GM12878 (cell line): ENCODE measurements at regions not wholly inside any gene's neighbourhood (a gene's known extent, or its start where the extent isn't known, plus 50 kb on each side); places are given as distances from the start of the nearest gene placed in this dataset.

Experiments
- ATAC-seq: fragments of 200-7000 bp; cut with Tn5 transposase; 3 replicates; pipeline ENCODE4 v1.9.1; 2020; ENCODE audit warnings: mild to moderate bottlenecking, moderate library complexity
- BruUV-seq: library from RNA; stranded (reverse); fragments of 400-500 nt; replicated peaks from 2 replicates; lab custom pipeline; 2021; lab: Mats Ljungman, UMichigan
- CTCF ChIA-PET: fragments of 300-600 bp; sonication (Branson Sonifier 250); formaldehyde crosslinking; extraction: SDS; loops from one replicate; lab custom pipeline; 2021; ENCODE audit warnings: inconsistent platforms; lab: Yijun Ruan, JAX
- POLR2A ChIA-PET: fragments of 350-600 bp; formaldehyde crosslinking; extraction: SDS; loops from one replicate; lab custom pipeline; 2021; ENCODE audit warnings: inconsistent platforms; lab: Charles Lee
- RAD21 ChIA-PET: fragments of 300-600 bp; sonication (Branson Sonifier 250); formaldehyde crosslinking; loops from one replicate; lab custom pipeline; 2023; ENCODE audit warnings: antibody characterized with exemption; ENCODE audit not compliant: unreplicated experiment; lab: Charles Lee
- SMC1A ChIA-PET: fragments of 300-600 bp; sonication (Branson Sonifier 250); formaldehyde crosslinking; loops from one replicate; lab custom pipeline; 2023; ENCODE audit not compliant: unreplicated experiment, uncharacterized antibody; lab: Charles Lee
- DNase-seq: peaks from one replicate; pipeline ENCODE4 v3.0.0-alpha.2; 2011; ENCODE audit warnings: low read depth, low spot score
- FAIRE-seq: peaks from 3 replicates; lab custom pipeline; 2011; peaks lifted over from hg19 to GRCh38; lab: Jason Lieb, UNC
- H2AFZ ChIP-seq: 2 replicates; pipeline ENCODE4 v1.6.0; 2011; ENCODE audit warnings: low read depth, low read length, control low read depth; ENCODE audit not compliant: control insufficient read depth
- H3K27ac ChIP-seq: 2 replicates; pipeline ENCODE4 v1.5.1; 2011; ENCODE audit warnings: control low read depth; ENCODE audit not compliant: control insufficient read depth, insufficient read depth
- H3K27me3 ChIP-seq, 2 experiments: replicated peaks in 1 of 2; 2 replicates each; pipeline versions ENCODE4 v1.6.0 to v1.6.1; 2011; ENCODE audit warnings: low read length in 1 of 2; ENCODE audit not compliant: control insufficient read depth in 2 of 2, insufficient read depth in 2 of 2
- H3K36me3 ChIP-seq, 2 experiments: 2 replicates each; pipeline ENCODE4 v1.5.1; 2011; ENCODE audit warnings: low read length in 1 of 2; ENCODE audit not compliant: control insufficient read depth in 2 of 2, insufficient read depth in 2 of 2
- H3K4me1 ChIP-seq: 2 replicates; pipeline ENCODE4 v1.6.1; 2011; ENCODE audit warnings: mild to moderate bottlenecking, low read length, moderate library complexity, mixed read lengths; ENCODE audit not compliant: control insufficient read depth, insufficient read depth
- H3K4me2 ChIP-seq: 2 replicates; pipeline ENCODE4 v1.6.0; 2011; ENCODE audit warnings: control low read depth; ENCODE audit not compliant: control insufficient read depth, insufficient read depth
- H3K4me3 ChIP-seq: fragments of 200-600 bp; sonication (generic); 2 replicates; pipeline ENCODE4 v1.5.1; 2016
- H3K79me2 ChIP-seq: 2 replicates; pipeline ENCODE4 v1.6.0; 2011; ENCODE audit warnings: low read length; ENCODE audit not compliant: control insufficient read depth, insufficient read depth
- H3K9ac ChIP-seq: 2 replicates; pipeline ENCODE4 v1.8.0; 2011; ENCODE audit warnings: low read length, control low read depth, mixed read lengths; ENCODE audit not compliant: control insufficient read depth, insufficient read depth
- H3K9me3 ChIP-seq: replicated peaks from 3 replicates; pipeline ENCODE4 v1.5.1; 2011; ENCODE audit warnings: mild to moderate bottlenecking, low read length; ENCODE audit not compliant: control insufficient read depth, insufficient read depth
- H4K20me1 ChIP-seq: 2 replicates; pipeline ENCODE4 v1.6.0; 2011; ENCODE audit not compliant: control insufficient read depth, insufficient read depth
- ATF7 ChIP-seq: fragments of 450-650 bp; IDR thresholded peaks from 2 replicates; pipeline ENCODE4 v1.6.1; 2016; ENCODE audit warnings: low read depth, mild to moderate bottlenecking
- CBX5 ChIP-seq: sonication (generic); IDR thresholded peaks from 2 replicates; pipeline ENCODE4 v1.6.1; 2016; ENCODE audit warnings: low read depth, moderate library complexity, mild to moderate bottlenecking, inconsistent platforms
- EP300 ChIP-seq, 2 experiments: fragments of 150-350 bp in 1 of 2; IDR thresholded peaks; 2 replicates each; pipeline ENCODE4 v1.6.1; 2011 to 2012; ENCODE audit warnings: low read depth in 2 of 2, low read length in 2 of 2, borderline replicate concordance in 1 of 2, improper control_type of control experiment in 1 of 2, inconsistent platforms in 1 of 2; ENCODE audit not compliant: control insufficient read depth in 1 of 2
- GABPA ChIP-seq: IDR thresholded peaks from 2 replicates; pipeline ENCODE4 v1.6.1; 2014; ENCODE audit warnings: antibody characterized with exemption, low read depth, mild to moderate bottlenecking, inconsistent platforms
- HCFC1 ChIP-seq: fragments of 150-350 bp; IDR thresholded peaks from 2 replicates; pipeline ENCODE4 v1.6.1; 2014; ENCODE audit warnings: low read length
- HDGF ChIP-seq: fragments of 450-650 bp; IDR thresholded peaks from 2 replicates; pipeline ENCODE4 v1.6.1; 2016; ENCODE audit warnings: antibody characterized with exemption
- IKZF1 ChIP-seq: fragments of 450-650 bp; conservative IDR thresholded peaks from 2 replicates; pipeline ENCODE4 v1.6.1; 2017; ENCODE audit warnings: antibody characterized with exemption, mild to moderate bottlenecking
- NR2F1 ChIP-seq: fragments of 450-650 bp; conservative IDR thresholded peaks from 2 replicates; pipeline ENCODE4 v1.6.1; 2017; ENCODE audit warnings: mild to moderate bottlenecking
- RAD51 ChIP-seq: fragments of 450-650 bp; IDR thresholded peaks from 2 replicates; pipeline ENCODE4 v1.6.1; 2016; ENCODE audit warnings: moderate library complexity, mild to moderate bottlenecking, inconsistent platforms
- SMAD5 ChIP-seq: IDR thresholded peaks from 2 replicates; pipeline ENCODE4 v1.6.1; 2016; ENCODE audit warnings: antibody characterized with exemption, low read depth
- SREBF2 ChIP-seq: IDR thresholded peaks from 2 replicates; pipeline ENCODE4 v1.6.1; 2012; ENCODE audit warnings: mild to moderate bottlenecking, low read length
- WRNIP1 ChIP-seq: IDR thresholded peaks from 2 replicates; pipeline ENCODE4 v1.6.1; 2011; ENCODE audit warnings: low read depth, low read length, improper control_type of control experiment, borderline replicate concordance
- WGBS: methylation state at CpG from one replicate; pipeline ENCODE4 v1.1.6; 2016; ENCODE audit warnings: low lambda C conversion rate; ENCODE audit not compliant: insufficient replicate concordance, insufficient coverage; ENCODE audit errors: missing lambda C conversion rate; 5-methylcytosine and 5-hydroxymethylcytosine counted together
- in situ Hi-C: fragments of 300-500 bp; cut with MboI; formaldehyde crosslinking; loops from 9 replicates; pipeline ENCODE4 v1.14.3; 2018; ENCODE audit warnings: mixed read lengths
- intact Hi-C: fragments of 100-400 bp; cut with micrococcal nuclease; formaldehyde crosslinking; loops from one replicate; pipeline ENCODE4 v1.14.2; 2022; ENCODE audit not compliant: unreplicated experiment

GRCh38 chr5:129387944-129388343 is 72.2 kb upstream of the ADAMTS19 start:
- Histone ChIP-seq H3K79me2 (no peaks in the 10 kb centered on the region), H3K27me3 (no peaks in the 10 kb centered on the region), H3K36me3 (no peaks in the 10 kb centered on the region), H3K4me1 (no peaks in the 10 kb centered on the region), H3K4me2 (no peak overlapping the region), H3K27ac (no peak overlapping the region), H4K20me1 (no peaks in the 10 kb centered on the region), H3K4me3 (no peak overlapping the region), H3K9me3 (no peaks in the 10 kb centered on the region), H2AFZ (no peak overlapping the region), H3K9ac (no peak overlapping the region)
- DNase-seq, result no peak
- WGBS, result 91% methylated on average over 2 of the region's 2 CpGs
- intact Hi-C loops, result no loop called here
- TF ChIP-seq EP300 (IDR thresholded peaks at IDR 0.05; ENCODE audit: borderline replicate concordance in 1 of 2, control insufficient read depth in 1 of 2, low read depth in 2 of 2, low read length in 2 of 2) (no peak), HDGF (no peak), RAD51 (no peak), WRNIP1 (no peak), SMAD5 (no peak), GABPA (no peak), SREBF2 (no peak), IKZF1 (no peak)
- ChIA-PET POLR2A (no interaction called here), RAD21 (no interaction called here), SMC1A (no interaction called here), CTCF (no interaction called here)
- no peak for ATAC-seq
- in situ Hi-C loops, result no loop called here
- no peak for FAIRE-seq
- BruUV-seq, result no TSS peak

DNA sequence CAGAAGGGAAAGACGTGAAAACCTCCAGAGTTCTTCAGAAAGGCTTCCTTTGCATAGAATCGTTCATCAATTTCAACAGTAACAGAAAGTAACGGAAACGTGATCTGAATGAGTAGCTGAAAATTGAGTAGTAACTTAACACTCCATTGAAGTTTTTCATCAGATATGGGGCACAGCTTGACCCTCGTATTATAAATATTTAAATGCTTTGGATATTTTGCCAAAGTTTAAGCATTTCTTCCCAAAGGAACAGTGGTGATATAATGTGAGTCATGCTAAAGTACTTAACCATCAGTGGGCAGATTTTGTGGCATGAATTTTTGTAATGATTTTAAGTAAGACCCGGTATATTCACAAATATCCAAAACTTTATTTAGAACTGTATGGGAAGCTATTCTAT is 67.4 kb upstream of the ADAMTS19 start:
- Histone ChIP-seq H2AFZ (no peak overlapping the region), H3K4me2 (no peak overlapping the region), H4K20me1 (no peaks in the 10 kb centered on the region), H3K4me1 (no peaks in the 10 kb centered on the region), H3K36me3 (no peaks in the 10 kb centered on the region), H3K27ac (no peak overlapping the region), H3K4me3 (no peak overlapping the region), H3K79me2 (no peaks in the 10 kb centered on the region), H3K9ac (no peak overlapping the region), H3K9me3 (no peaks in the 10 kb centered on the region), H3K27me3 (no peaks in the 10 kb centered on the region)
- POLR2A ChIA-PET, result no interaction called here
- SMC1A ChIA-PET, result no interaction called here
- RAD21 ChIA-PET, result no interaction called here
- CTCF ChIA-PET, result no interaction called here
- 27% methylated on average over 6 of the region's 6 CpGs for WGBS
- TF ChIP-seq IKZF1 (no peak), ATF7 (no peak), HCFC1 (no peak), NR2F1 (no peak), CBX5 (no peak)
- no TSS peak for BruUV-seq
- intact Hi-C loops, result no loop called here
- in situ Hi-C loops, result no loop called here
- FAIRE-seq, result no peak
- no peak for DNase-seq
- no peak for ATAC-seq
